ENCODE measurements at regions not wholly inside any gene's neighbourhood (a gene's known extent, or its start where the extent isn't known, plus 50 kb on each side); places are given as distances from the start of the nearest gene placed in this dataset.

- ChIA-PET POLR2A (no interaction called here), CTCF (interaction anchor here (1.2 kb wide), 1 partner anchor 12 kb away, joined by 3 read pairs; no protein-coding TSS in a partner anchor)
- DNase-seq (ENCODE audit: extremely low spot score) = peak; percentile 24
- TF ChIP-seq, protein P1, sequence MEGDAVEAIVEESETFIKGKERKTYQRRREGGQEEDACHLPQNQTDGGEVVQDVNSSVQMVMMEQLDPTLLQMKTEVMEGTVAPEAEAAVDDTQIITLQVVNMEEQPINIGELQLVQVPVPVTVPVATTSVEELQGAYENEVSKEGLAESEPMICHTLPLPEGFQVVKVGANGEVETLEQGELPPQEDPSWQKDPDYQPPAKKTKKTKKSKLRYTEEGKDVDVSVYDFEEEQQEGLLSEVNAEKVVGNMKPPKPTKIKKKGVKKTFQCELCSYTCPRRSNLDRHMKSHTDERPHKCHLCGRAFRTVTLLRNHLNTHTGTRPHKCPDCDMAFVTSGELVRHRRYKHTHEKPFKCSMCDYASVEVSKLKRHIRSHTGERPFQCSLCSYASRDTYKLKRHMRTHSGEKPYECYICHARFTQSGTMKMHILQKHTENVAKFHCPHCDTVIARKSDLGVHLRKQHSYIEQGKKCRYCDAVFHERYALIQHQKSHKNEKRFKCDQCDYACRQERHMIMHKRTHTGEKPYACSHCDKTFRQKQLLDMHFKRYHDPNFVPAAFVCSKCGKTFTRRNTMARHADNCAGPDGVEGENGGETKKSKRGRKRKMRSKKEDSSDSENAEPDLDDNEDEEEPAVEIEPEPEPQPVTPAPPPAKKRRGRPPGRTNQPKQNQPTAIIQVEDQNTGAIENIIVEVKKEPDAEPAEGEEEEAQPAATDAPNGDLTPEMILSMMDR (IDR thresholded peaks at IDR 0.05; ENCODE audit: control extremely low read depth, extremely low read depth, low read depth, missing control alignments) = no peak
These were observed 906.1 kb upstream of the RAG2 start for GRCh38 chr11:37504060-37504611.

DNA sequence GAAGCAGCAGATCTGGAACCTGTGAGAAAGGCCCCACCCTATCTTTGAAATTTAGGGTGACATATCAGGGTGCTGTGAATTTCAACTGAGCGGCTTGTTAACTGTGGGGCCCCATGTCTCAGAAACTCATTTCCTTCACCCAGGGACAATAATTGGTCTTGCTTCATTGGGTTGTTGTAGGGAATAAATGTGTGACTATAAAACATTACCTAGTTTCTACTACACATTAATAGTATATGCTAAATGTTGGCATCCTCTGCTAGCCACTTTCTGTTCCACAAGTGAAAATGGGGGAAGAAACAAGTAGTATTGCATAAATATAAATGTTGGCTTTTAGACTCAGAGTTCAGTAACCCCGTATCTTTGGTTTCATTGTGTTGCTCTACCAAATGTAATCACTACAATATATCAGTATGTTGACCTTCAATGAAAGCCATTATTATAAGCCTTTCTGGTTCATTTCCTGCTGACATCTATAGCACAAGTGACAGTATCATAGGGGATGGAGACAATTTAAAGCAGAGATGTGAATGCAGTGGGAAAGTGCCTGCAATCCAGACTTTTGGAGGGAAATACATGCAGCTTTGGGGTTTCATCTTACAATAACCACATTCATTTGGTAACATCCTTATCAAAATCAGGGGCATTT, 905.5 kb upstream of the RAG2 start:
- ChIA-PET CTCF (interaction anchor here (1.2 kb wide), 1 partner anchor 12 kb away, joined by 3 read pairs; no protein-coding TSS in a partner anchor), POLR2A (no interaction called here)
- no peak for DNase-seq (ENCODE audit: extremely low spot score)
- TF ChIP-seq, protein P1 (IDR thresholded peaks at IDR 0.05; ENCODE audit: control extremely low read depth, extremely low read depth, low read depth, missing control alignments) = no peak

DNA sequence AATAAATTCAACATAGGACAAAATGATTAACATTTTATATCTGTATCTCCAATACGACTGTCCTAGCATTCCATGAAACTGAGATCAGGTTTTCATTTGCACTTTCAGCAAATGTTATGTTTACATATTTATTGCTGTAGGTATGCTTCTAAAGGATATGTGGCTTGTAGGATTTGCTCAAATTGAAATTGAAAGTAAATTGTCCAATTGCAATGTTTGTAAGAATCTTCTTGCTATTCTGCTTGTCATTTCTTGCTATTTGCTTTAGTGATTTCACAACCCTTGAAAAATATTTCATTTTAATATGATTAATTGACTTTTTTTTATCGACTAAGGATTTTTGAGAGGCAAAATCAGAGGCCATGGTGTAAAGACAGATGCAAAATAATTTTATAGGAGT, 904.2 kb upstream of the RAG2 start:
- DNase-seq (ENCODE audit: extremely low spot score) = no peak
- ChIA-PET CTCF (no interaction called here), POLR2A (no interaction called here)
- TF ChIP-seq, protein P1 (IDR thresholded peaks at IDR 0.05; ENCODE audit: control extremely low read depth, extremely low read depth, low read depth, missing control alignments) = no peak

- POLR2A ChIA-PET = no interaction called here
- CTCF ChIA-PET = interaction anchor here (1.4 to 2.4 kb wide), 2 partner anchors 10 to 34 kb away, joined by 4 to 8 read pairs; no protein-coding TSS in a partner anchor
- TF ChIP-seq, protein P1 (IDR thresholded peaks at IDR 0.05; ENCODE audit: control extremely low read depth, extremely low read depth, low read depth, missing control alignments) = no peak
- DNase-seq (ENCODE audit: extremely low spot score) = no peak
These were observed 902.4 kb upstream of the RAG2 start for GRCh38 chr11:37500425-37500824.

- TF ChIP-seq, protein P1 (IDR thresholded peaks at IDR 0.05; ENCODE audit: control extremely low read depth, extremely low read depth, low read depth, missing control alignments) = no peak
- DNase-seq (ENCODE audit: extremely low spot score) = no peak
- ChIA-PET POLR2A (no interaction called here), CTCF (interaction anchor here (1.0 kb wide), 1 partner anchor 9 kb away, joined by 3 read pairs; no protein-coding TSS in a partner anchor)
These were observed 899.3 kb upstream of the RAG2 start for GRCh38 chr11:37497326-37497725.

GRCh38 chr11:37496201-37496600, 898.2 kb upstream of the RAG2 start:
- DNase-seq (ENCODE audit: extremely low spot score) = no peak
- TF ChIP-seq, protein P1 (IDR thresholded peaks at IDR 0.05; ENCODE audit: control extremely low read depth, extremely low read depth, low read depth, missing control alignments) = no peak
- CTCF ChIA-PET = no interaction called here
- POLR2A ChIA-PET = no interaction called here

Data from GM10248 (cell line).